HepG2 (cell line): ENCODE measurements at regions not wholly inside any gene's neighbourhood (a gene's known extent, or its start where the extent isn't known, plus 50 kb on each side); places are given as distances from the start of the nearest gene placed in this dataset.

Source experiments
- ATAC-seq: fragments of 200-7000 bp; cut with Tn5 transposase; 3 replicates; pipeline ENCODE4 v1.9.1; 2020; ENCODE audit warnings: mild to moderate bottlenecking, moderate library complexity
- BruUV-seq: library from RNA; stranded (reverse); fragments of 400-500 nt; replicated peaks from 2 replicates; lab custom pipeline; 2021; lab: Mats Ljungman, UMichigan
- CTCF ChIA-PET: fragments of 300-600 bp; formaldehyde crosslinking; extraction: SDS; loops from one replicate; lab custom pipeline; 2021; ENCODE audit warnings: low total read pairs, inconsistent platforms, low intra/inter-chr PET ratio; lab: Yijun Ruan, JAX
- POLR2A ChIA-PET: fragments of 350-600 bp; sonication (Branson Sonifier 250); formaldehyde crosslinking; loops from one replicate; lab custom pipeline; 2020; ENCODE audit warnings: antibody characterized with exemption, inconsistent platforms; lab: Yijun Ruan, JAX
- DNase-seq: peaks from one replicate; pipeline ENCODE4 v3.0.0-alpha.2; 2015; ENCODE audit warnings: low spot score
- FAIRE-seq: peaks from 3 replicates; lab custom pipeline; 2011; peaks lifted over from hg19 to GRCh38; lab: Jason Lieb, UNC
- H2AFZ ChIP-seq: one replicate; pipeline ENCODE4 v1.6.1; 2011; ENCODE audit warnings: low read length, inconsistent platforms
- H3K27ac ChIP-seq: fragments of 300-600 bp; 3 replicates; pipeline ENCODE4 v1.8.0; 2011; ENCODE audit warnings: mixed run types, mild to moderate bottlenecking, mixed read lengths, low read length, inconsistent platforms; ENCODE audit not compliant: insufficient read depth; ENCODE audit errors: extremely low read length
- H3K27me3 ChIP-seq, 2 experiments: fragments of 200-600 bp in 1 of 2; 2 replicates in 1 of 2; 3 replicates in 1 of 2; pipeline versions ENCODE4 v1.6.0 to v1.8.0; 2011; ENCODE audit warnings: low read length in 2 of 2, mild to moderate bottlenecking in 2 of 2, moderate library complexity in 2 of 2, inconsistent platforms in 1 of 2; ENCODE audit not compliant: insufficient read depth in 2 of 2, control insufficient read depth in 1 of 2
- H3K36me3 ChIP-seq, 2 experiments: fragments of 200-600 bp in 1 of 2; replicated peaks in 1 of 2; 2 replicates in 1 of 2; 3 replicates in 1 of 2; pipeline versions ENCODE4 v1.5.1 to v1.8.0; 2011; ENCODE audit warnings: low read length in 2 of 2, inconsistent platforms in 1 of 2; ENCODE audit not compliant: insufficient read depth in 2 of 2, control insufficient read depth in 1 of 2
- H3K4me1 ChIP-seq: 2 replicates; pipeline ENCODE4 v1.5.1; 2012; ENCODE audit warnings: low read length, inconsistent platforms; ENCODE audit not compliant: insufficient read depth
- H3K4me2 ChIP-seq: 2 replicates; pipeline ENCODE4 v1.6.0; 2011; ENCODE audit warnings: low read depth, low read length, inconsistent platforms
- H3K4me3 ChIP-seq, 3 experiments: fragments of 200-600 bp in 1 of 3; sonication (generic), shearing (Covaris generic) in 1 of 3; replicated peaks in 1 of 3; 2 replicates each; pipeline ENCODE4 v1.5.1; 2011 to 2016; ENCODE audit warnings: low read length in 3 of 3, inconsistent platforms in 2 of 3, low read depth in 2 of 3, mild to moderate bottlenecking in 2 of 3, control low read depth in 1 of 3, mixed read lengths in 1 of 3; ENCODE audit not compliant: insufficient read depth in 1 of 3
- H3K79me2 ChIP-seq: one replicate; pipeline ENCODE4 v1.6.1; 2011; ENCODE audit warnings: low read length, inconsistent platforms; ENCODE audit not compliant: insufficient read depth
- H3K9ac ChIP-seq: 2 replicates; pipeline ENCODE4 v1.6.0; 2011; ENCODE audit warnings: mild to moderate bottlenecking, low read depth, low read length, inconsistent platforms; ENCODE audit not compliant: insufficient read depth
- H3K9me3 ChIP-seq: 2 replicates; pipeline ENCODE4 v1.5.1; 2012; ENCODE audit warnings: mild to moderate bottlenecking, low read length
- H4K20me1 ChIP-seq: 2 replicates; pipeline ENCODE4 v1.6.0; 2011; ENCODE audit warnings: inconsistent platforms, mild to moderate bottlenecking, low read length, moderate library complexity; ENCODE audit not compliant: insufficient read depth
- KAT8 ChIP-seq: IDR thresholded peaks from 2 replicates; pipeline ENCODE4 v1.6.1; 2016; ENCODE audit warnings: missing genetic modification reagents, missing compliant biosample characterization
- MEIS2 ChIP-seq: sonication (generic); formaldehyde crosslinking; IDR thresholded peaks from 2 replicates; pipeline ENCODE4 v1.9.0; 2021; ENCODE audit warnings: mild to moderate bottlenecking, missing genetic modification reagents
- RNF2 ChIP-seq: fragments of 450-650 bp; conservative IDR thresholded peaks from 2 replicates; pipeline ENCODE4 v1.6.1; 2016; ENCODE audit warnings: low read depth
- SAFB2 ChIP-seq: sonication (generic); formaldehyde crosslinking; IDR thresholded peaks from 2 replicates; pipeline ENCODE4 v1.5.1; 2020; ENCODE audit warnings: missing genetic modification reagents, low read depth, mild to moderate bottlenecking, borderline replicate concordance
- SUZ12 ChIP-seq: fragments of 150-350 bp; IDR thresholded peaks from 2 replicates; pipeline ENCODE4 v1.6.1; 2014; ENCODE audit warnings: low read depth, low read length
- TARDBP ChIP-seq: sonication (generic); formaldehyde crosslinking; IDR thresholded peaks from 2 replicates; pipeline ENCODE4 v1.8.0; 2022; ENCODE audit warnings: mild to moderate bottlenecking, missing genetic modification reagents
- ZNF335 ChIP-seq: sonication (generic); formaldehyde crosslinking; IDR thresholded peaks from 2 replicates; pipeline ENCODE4 v1.4.0; 2020; ENCODE audit warnings: missing genetic modification reagents
- ZNF354B ChIP-seq: sonication (generic); formaldehyde crosslinking; IDR thresholded peaks from 2 replicates; pipeline ENCODE4 v1.8.0; 2022; ENCODE audit warnings: mild to moderate bottlenecking, missing genetic modification reagents
- ZNF616 ChIP-seq: sonication (generic); formaldehyde crosslinking; IDR thresholded peaks from 2 replicates; pipeline ENCODE4 v1.5.0; 2020; ENCODE audit warnings: low read depth, mild to moderate bottlenecking, missing genetic modification reagents
- ZSCAN29 ChIP-seq: sonication (generic); formaldehyde crosslinking; conservative IDR thresholded peaks from 2 replicates; pipeline ENCODE4 v1.4.0; 2020; ENCODE audit warnings: mild to moderate bottlenecking, missing genetic modification reagents
- WGBS: methylation state at CpG from one replicate; pipeline ENCODE4 v1.1.6; 2017; ENCODE audit warnings: low lambda C conversion rate; 5-methylcytosine and 5-hydroxymethylcytosine counted together
- in situ Hi-C: cut with HindIII; loops from 2 replicates; pipeline ENCODE4 v1.10.0; 2017; ENCODE audit warnings: low pct_unique_long_range_greater_than_20kb; ENCODE audit not compliant: extremely low pct_ligation_motif_present
- intact Hi-C: fragments of 100-400 bp; cut with micrococcal nuclease; formaldehyde crosslinking; loops from one replicate; pipeline ENCODE4 v1.10.0; 2022; ENCODE audit not compliant: unreplicated experiment

- WGBS: 25% methylated on average over 5 of the region's 12 CpGs
- ATAC-seq (no peak), FAIRE-seq (no peak), DNase-seq (no peak)
- H3K79me2 ChIP-seq: no peaks in the 10 kb centered on the region
- TF ChIP-seq KAT8 (CRISPR knock-in tag) (no peak), ZNF616 (CRISPR knock-in tag) (no peak), TARDBP (CRISPR knock-in tag) (no peak), ZNF354B (CRISPR knock-in tag) (no peak), ZNF335 (CRISPR knock-in tag) (no peak), ZSCAN29 (CRISPR knock-in tag) (no peak), MEIS2 (CRISPR knock-in tag) (no peak), SUZ12 (no peak)
- H3K9ac ChIP-seq: no peak overlapping the region
- H3K27me3 ChIP-seq: peaks cover 0 to 39% of the 10 kb centered on the region in 2 experiments; a peak in 2 of 5 replicates
- H3K9me3 ChIP-seq: no peaks in the 10 kb centered on the region
- H4K20me1 ChIP-seq: no peaks in the 10 kb centered on the region
- ChIA-PET POLR2A (no interaction called here), CTCF (no interaction called here)
- BruUV-seq: no TSS peak
- in situ Hi-C loops: no loop called here
- H3K27ac ChIP-seq: no peak overlapping the region
- H2AFZ ChIP-seq: no peak overlapping the region
- intact Hi-C loops: no loop called here
- H3K4me3 ChIP-seq: no peak overlapping the region
- H3K4me2 ChIP-seq: no peak overlapping the region
- H3K36me3 ChIP-seq: no peaks in the 10 kb centered on the region
- H3K4me1 ChIP-seq: no peaks in the 10 kb centered on the region
Observed at GRCh38 chr4:186347743-186348142, 81.8 kb downstream of the F11 start.

GRCh38 chr4:186345184-186345583, 79.2 kb downstream of the F11 start:
- intact Hi-C loops (no loop called here), in situ Hi-C loops (no loop called here)
- ChIA-PET CTCF (no interaction called here), POLR2A (no interaction called here)
- BruUV-seq: no TSS peak
- Histone ChIP-seq H3K4me2 (no peak overlapping the region), H3K27ac (no peak overlapping the region), H3K79me2 (no peaks in the 10 kb centered on the region), H4K20me1 (no peaks in the 10 kb centered on the region), H2AFZ (no peak overlapping the region), H3K9ac (no peak overlapping the region), H3K9me3 (no peaks in the 10 kb centered on the region), H3K27me3 (peaks cover 0 to 52% of the 10 kb centered on the region in 2 experiments; a peak in 3 of 5 replicates), H3K4me1 (no peaks in the 10 kb centered on the region), H3K4me3 (no peak overlapping the region), H3K36me3 (no peaks in the 10 kb centered on the region)
- 14% methylated on average over 3 of the region's 3 CpGs for WGBS
- FAIRE-seq (no peak), ATAC-seq (no peak), DNase-seq (no peak)
- TF ChIP-seq RNF2 (no peak), SAFB2 (CRISPR knock-in tag) (no peak)
